ENCODE measurements at regions not wholly inside any gene's neighbourhood (a gene's known extent, or its start where the extent isn't known, plus 50 kb on each side); places are given as distances from the start of the nearest gene placed in this dataset.

GRCh38 chr11:121683791-121684190, 231.0 kb upstream of the SORL1-AS1 start:
- DNase-seq = no peak
- Histone ChIP-seq H3K4me1 (no peaks in the 10 kb centered on the region), H3K9ac (ENCODE audit: low read depth in 2 of 2, low read length in 2 of 2) (no peak overlapping the region), H3K27ac (no peak overlapping the region), H3K4me3 (no peak overlapping the region), H3K27me3 (no peaks in the 10 kb centered on the region), H3K36me3 (no peaks in the 10 kb centered on the region), H3K9me3 (no peaks in the 10 kb centered on the region)
- intact Hi-C loops (cut with DNase I) = no loop called here
- TF ChIP-seq CTCF (IDR thresholded peaks at IDR 0.05) = no peak

Measured in colonic mucosa (tissue), 4 donors.